ENCODE measurements at regions not wholly inside any gene's neighbourhood (a gene's known extent, or its start where the extent isn't known, plus 50 kb on each side); places are given as distances from the start of the nearest gene placed in this dataset.

DNA sequence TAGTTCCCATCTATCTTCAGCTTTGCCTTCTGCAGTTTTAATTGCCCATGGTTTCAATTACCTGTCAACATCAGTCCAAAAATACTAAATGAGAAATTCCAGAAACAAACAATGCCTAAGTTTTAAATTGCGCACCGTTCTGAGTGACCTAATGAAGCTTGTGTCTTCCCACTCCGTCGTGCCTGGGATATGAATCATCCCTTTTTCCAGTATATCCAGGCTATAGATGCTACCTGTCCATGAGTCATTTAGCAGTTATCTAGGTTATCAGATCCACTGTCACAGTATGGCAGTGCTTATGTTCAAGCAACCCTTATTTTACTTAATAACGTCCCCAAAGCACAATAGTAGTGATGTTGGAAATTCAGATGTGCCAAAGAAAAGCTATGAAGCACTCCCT is 363.6 kb upstream of the FAM241A start:
- Histone ChIP-seq H3K79me2 (ENCODE audit: insufficient read depth, low read depth, low read length) (no peaks in the 10 kb centered on the region), H3K27ac (ENCODE audit: low read depth, low read length, poor library complexity, severe bottlenecking) (no peak overlapping the region), H3K4me2 (ENCODE audit: low read length) (no peak overlapping the region), H2AFZ (ENCODE audit: low read length) (no peak overlapping the region), H3K9me3 (ENCODE audit: low read length) (no peaks in the 10 kb centered on the region), H3K4me1 (ENCODE audit: insufficient read depth, low read length, poor library complexity, severe bottlenecking) (no peaks in the 10 kb centered on the region), H3K36me3 (ENCODE audit: insufficient read depth, low read length) (no peaks in the 10 kb centered on the region), H3K9me2 (ENCODE audit: insufficient read depth, low read length) (no peaks in the 10 kb centered on the region), H3K4me3 (ENCODE audit: low read depth, low read length, poor library complexity, severe bottlenecking) (no peak overlapping the region), H4K20me1 (ENCODE audit: insufficient read depth, low read length) (no peaks in the 10 kb centered on the region)
- no TSS peak for BruUV-seq (replicated peaks)
- no peak for DNase-seq (ENCODE audit: low spot score)
- ChIA-PET POLR2A (interaction anchor here (0.7 kb wide), 2 partner anchors 9 to 587 kb away, joined by 3 read pairs; no protein-coding TSS in a partner anchor), CTCF (ENCODE audit: unreplicated experiment) (no interaction called here)
- intact Hi-C loops (cut with micrococcal nuclease; ENCODE audit: unreplicated experiment), result no loop called here
- TF ChIP-seq, protein P1, sequence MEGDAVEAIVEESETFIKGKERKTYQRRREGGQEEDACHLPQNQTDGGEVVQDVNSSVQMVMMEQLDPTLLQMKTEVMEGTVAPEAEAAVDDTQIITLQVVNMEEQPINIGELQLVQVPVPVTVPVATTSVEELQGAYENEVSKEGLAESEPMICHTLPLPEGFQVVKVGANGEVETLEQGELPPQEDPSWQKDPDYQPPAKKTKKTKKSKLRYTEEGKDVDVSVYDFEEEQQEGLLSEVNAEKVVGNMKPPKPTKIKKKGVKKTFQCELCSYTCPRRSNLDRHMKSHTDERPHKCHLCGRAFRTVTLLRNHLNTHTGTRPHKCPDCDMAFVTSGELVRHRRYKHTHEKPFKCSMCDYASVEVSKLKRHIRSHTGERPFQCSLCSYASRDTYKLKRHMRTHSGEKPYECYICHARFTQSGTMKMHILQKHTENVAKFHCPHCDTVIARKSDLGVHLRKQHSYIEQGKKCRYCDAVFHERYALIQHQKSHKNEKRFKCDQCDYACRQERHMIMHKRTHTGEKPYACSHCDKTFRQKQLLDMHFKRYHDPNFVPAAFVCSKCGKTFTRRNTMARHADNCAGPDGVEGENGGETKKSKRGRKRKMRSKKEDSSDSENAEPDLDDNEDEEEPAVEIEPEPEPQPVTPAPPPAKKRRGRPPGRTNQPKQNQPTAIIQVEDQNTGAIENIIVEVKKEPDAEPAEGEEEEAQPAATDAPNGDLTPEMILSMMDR (conservative IDR thresholded peaks at IDR 0.05; ENCODE audit: low read length), result no peak
- no peak for TF ChIP-seq EZH2phosphoT487 (IDR thresholded peaks at IDR 0.05; ENCODE audit: borderline replicate concordance, low read depth, low read length)

DNA sequence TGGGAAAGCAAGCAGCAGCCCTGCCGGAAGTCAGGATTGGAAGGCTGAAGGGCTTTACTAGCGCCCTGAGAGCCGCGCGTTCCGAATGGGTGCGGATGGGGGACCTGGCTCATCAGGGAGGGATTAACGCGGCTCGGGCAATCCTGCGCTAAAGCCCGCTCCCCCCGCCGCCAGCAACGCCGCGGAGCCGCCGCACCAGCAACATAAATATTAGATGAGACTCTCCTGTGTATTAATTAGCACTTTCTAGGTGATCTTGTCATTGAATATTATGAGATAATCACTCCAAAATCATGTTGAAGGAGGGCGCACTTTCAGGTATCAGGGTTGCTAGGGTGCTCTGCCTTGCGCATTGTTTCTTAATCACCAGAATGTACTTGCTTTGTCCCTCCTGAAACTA is 357.2 kb upstream of the FAM241A start:
- H3K9me2 ChIP-seq (ENCODE audit: insufficient read depth, low read length), result no peaks in the 10 kb centered on the region
- no peaks in the 10 kb centered on the region for H3K4me1 ChIP-seq (ENCODE audit: insufficient read depth, low read length, poor library complexity, severe bottlenecking)
- BruUV-seq (replicated peaks), result no TSS peak
- no peaks in the 10 kb centered on the region for H3K9me3 ChIP-seq (ENCODE audit: low read length)
- H3K36me3 ChIP-seq (ENCODE audit: insufficient read depth, low read length), result no peaks in the 10 kb centered on the region
- no peak for TF ChIP-seq EZH2phosphoT487 (IDR thresholded peaks at IDR 0.05; ENCODE audit: borderline replicate concordance, low read depth, low read length)
- TF ChIP-seq, protein P1 (conservative IDR thresholded peaks at IDR 0.05; ENCODE audit: low read length), result no peak
- no peak overlapping the region for H3K4me3 ChIP-seq (ENCODE audit: low read depth, low read length, poor library complexity, severe bottlenecking)
- H3K79me2 ChIP-seq (ENCODE audit: insufficient read depth, low read depth, low read length), result no peaks in the 10 kb centered on the region
- DNase-seq (ENCODE audit: low spot score), result no peak
- POLR2A ChIA-PET, result no interaction called here
- CTCF ChIA-PET (ENCODE audit: unreplicated experiment), result no interaction called here
- H4K20me1 ChIP-seq (ENCODE audit: insufficient read depth, low read length), result no peaks in the 10 kb centered on the region
- no peak overlapping the region for H3K4me2 ChIP-seq (ENCODE audit: low read length)
- H3K27ac ChIP-seq (ENCODE audit: low read depth, low read length, poor library complexity, severe bottlenecking), result no peak overlapping the region
- intact Hi-C loops (cut with micrococcal nuclease; ENCODE audit: unreplicated experiment), result no loop called here
- no peak overlapping the region for H2AFZ ChIP-seq (ENCODE audit: low read length)

DNA sequence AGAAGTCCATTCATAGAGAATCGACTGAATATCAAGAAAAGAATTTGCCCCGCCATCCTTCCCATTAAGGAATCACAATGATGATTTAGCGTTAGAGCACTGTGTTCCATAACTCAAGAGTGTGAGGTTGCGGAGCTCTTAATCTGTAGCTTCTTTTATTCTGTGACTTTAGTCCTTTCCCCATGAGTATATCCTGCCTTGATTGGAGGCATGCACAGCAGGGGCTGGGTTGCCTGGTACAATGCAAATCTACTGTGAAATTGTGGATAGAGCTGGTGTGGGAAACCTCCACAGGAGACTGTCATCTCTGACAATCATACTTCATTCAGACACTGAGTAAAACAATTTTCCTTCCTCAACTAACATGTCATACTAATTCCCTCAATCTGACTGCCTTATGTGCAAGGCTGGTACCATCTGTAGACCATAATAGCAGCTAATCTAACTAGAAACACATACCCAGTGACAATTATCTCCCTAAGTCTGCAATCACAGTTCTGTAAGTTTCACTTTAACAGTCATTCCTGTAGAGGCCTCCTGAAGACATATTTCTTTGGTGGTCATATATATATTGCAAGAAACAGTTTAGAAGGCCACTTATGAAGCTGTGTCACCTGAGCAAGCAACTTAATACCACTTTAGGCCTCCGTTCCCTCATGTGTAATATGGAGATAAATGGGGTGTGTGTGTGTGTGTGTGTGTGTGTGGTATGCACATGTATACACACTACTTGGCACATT is 355.2 kb upstream of the FAM241A start:
- no peaks in the 10 kb centered on the region for H3K9me2 ChIP-seq (ENCODE audit: insufficient read depth, low read length)
- no peaks in the 10 kb centered on the region for H3K9me3 ChIP-seq (ENCODE audit: low read length)
- H2AFZ ChIP-seq (ENCODE audit: low read length), result no peak overlapping the region
- H4K20me1 ChIP-seq (ENCODE audit: insufficient read depth, low read length), result no peaks in the 10 kb centered on the region
- no TSS peak for BruUV-seq (replicated peaks)
- H3K4me1 ChIP-seq (ENCODE audit: insufficient read depth, low read length, poor library complexity, severe bottlenecking), result no peaks in the 10 kb centered on the region
- H3K27ac ChIP-seq (ENCODE audit: low read depth, low read length, poor library complexity, severe bottlenecking), result no peak overlapping the region
- ChIA-PET CTCF (ENCODE audit: unreplicated experiment) (no interaction called here), POLR2A (interaction anchor here (0.7 kb wide), 2 partner anchors 8 to 53 kb away, joined by 3 to 4 read pairs; no protein-coding TSS in a partner anchor)
- no peak overlapping the region for H3K4me2 ChIP-seq (ENCODE audit: low read length)
- H3K79me2 ChIP-seq (ENCODE audit: insufficient read depth, low read depth, low read length), result no peaks in the 10 kb centered on the region
- DNase-seq (ENCODE audit: low spot score), result no peak
- TF ChIP-seq EZH2phosphoT487 (IDR thresholded peaks at IDR 0.05; ENCODE audit: borderline replicate concordance, low read depth, low read length), result no peak
- TF ChIP-seq, protein P1 (conservative IDR thresholded peaks at IDR 0.05; ENCODE audit: low read length), result no peak
- H3K4me3 ChIP-seq (ENCODE audit: low read depth, low read length, poor library complexity, severe bottlenecking), result no peak overlapping the region
- no peaks in the 10 kb centered on the region for H3K36me3 ChIP-seq (ENCODE audit: insufficient read depth, low read length)
- intact Hi-C loops (cut with micrococcal nuclease; ENCODE audit: unreplicated experiment), result no loop called here

Measured in OCI-LY7 (cell line).